HG02610 (cell line): ENCODE measurements at regions not wholly inside any gene's neighbourhood (a gene's known extent, or its start where the extent isn't known, plus 50 kb on each side); places are given as distances from the start of the nearest gene placed in this dataset.
"Not testable (repeated sequence)": the region's sequence is repeated elsewhere in the genome, so short reads cannot be mapped to it uniquely, and the experiment has no call there.

Experiments
- ATAC-seq: cut with Tn5 transposase; IDR thresholded peaks from one replicate; pipeline ENCODE4 v1.9.1; 2021; ENCODE audit warnings: mild to moderate bottlenecking, moderate library complexity; ENCODE audit not compliant: unreplicated experiment

- no peak for ATAC-seq
Measured at GRCh38 chr1:228889289-228889688, 154.0 kb downstream of the RHOU start.

DNA sequence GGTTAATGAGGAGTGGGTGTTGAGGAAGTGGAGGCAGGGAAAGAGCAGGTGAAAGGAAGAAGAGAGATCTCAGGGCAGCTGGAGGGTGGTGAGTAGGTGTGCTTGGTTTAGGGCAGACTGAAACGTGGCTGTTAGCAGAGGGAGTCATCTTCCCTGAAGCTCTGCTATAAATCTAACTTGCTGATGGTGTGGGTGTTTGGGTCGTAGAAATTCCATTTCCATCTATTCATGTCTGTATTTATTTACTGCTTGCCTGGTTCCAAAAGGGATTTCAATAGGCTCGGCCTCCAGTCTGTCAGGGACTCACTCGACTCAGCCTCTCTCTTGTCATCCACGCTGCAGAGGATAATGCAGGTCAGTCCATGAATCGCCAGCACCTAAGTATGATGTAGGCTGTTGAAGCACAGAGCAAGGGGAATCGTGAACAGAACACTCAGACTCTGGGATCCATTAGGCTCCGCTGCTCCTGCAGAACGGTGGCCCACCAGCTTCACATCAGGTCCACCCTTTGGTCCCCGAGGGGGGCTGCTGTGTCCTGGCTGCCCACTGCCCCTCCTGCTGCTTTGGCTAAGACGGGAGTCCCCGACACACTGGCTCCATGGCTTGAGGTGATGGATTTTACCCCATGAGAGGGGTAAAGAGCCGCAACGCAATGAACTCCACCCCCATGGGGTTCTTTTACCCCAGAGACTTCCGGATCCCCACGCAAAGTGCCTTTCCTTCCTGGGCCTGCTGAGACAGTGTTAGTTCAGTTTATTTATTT lies 156.2 kb downstream of the RHOU start:
- ATAC-seq = no peak

- not testable (repeated sequence) for ATAC-seq
Measured at GRCh38 chr1:228892200-228892599, 156.9 kb downstream of the RHOU start.

DNA sequence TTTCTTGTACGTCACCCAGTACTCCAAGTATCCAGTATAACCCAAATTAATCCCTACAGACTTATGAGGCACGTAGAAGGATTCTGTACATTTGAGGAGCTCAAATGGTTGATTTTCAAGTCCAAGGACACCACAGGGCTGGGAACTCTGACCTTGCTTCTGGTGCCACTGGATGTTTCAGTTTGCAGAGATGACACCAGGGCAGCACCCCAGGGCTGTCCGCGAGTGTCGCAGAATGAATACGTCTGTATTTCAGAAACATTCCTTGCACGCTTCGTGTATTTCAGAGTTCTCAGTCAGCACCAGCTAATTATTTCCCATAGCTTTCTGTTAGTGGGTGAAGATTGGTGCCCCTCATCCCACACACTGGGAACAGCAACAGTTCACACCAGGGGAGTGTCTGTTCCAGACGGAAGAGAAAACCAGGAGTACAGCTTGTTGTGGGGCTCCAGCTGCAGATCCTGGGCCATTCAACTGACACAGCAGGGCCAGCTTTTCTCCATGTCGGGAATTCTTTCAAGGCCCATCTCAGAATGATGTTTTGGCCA lies 159.2 kb downstream of the RHOU start:
- no peak for ATAC-seq

DNA sequence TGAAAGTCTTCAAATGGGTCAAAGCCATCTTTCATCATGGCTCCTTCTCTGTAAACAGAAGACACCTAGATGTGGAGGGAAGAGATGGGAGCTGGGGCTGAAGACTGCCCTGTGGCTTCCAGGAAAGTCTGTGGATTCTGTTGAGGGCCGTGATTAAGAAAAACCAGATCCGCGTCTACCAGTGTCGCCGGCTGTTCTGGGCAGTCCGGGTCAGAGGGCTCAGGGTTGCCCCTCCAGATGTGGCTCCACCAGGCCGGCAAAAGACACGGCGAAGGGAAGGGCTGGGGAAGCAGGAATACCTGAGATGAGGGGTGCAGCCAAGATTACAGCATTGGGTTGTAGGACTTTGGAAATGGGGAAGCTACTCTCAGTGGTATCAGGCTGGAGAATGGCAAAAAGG lies 162.6 kb downstream of the RHOU start:
- ATAC-seq = no peak

GRCh38 chr1:228898582-228898992 lies 163.3 kb downstream of the RHOU start:
- ATAC-seq = peak; percentile 77

DNA sequence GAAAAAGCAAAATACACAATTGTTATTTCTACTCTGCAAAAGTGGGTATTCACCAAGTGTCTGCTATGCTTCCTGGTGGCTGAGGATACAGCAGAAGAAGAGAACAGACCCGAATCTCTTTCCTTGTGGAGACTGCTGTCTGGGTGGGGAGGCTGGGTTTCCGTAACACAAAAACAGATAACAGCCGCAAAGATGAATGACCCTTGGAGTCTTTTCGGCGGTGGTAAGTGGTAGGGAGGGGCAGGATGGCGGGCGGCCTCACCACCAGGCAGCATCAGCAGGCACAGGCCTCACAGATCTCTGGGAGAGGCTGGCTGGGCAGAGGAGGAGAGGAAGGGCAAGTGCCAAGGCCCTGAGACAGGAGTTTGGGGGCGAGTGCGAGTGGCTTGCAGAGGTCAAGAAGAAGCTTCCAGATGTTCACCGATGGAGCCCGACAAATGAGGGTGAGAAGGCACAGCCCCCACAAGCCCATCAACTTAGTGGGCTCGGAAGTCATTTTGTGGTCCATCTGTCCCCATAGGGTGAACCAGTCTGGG lies 164.2 kb downstream of the RHOU start:
- ATAC-seq = no peak

- no peak for ATAC-seq
Measured at GRCh38 chr1:228900099-228900885, 165.0 kb downstream of the RHOU start.

GRCh38 chr1:228900886-228901392 lies 165.7 kb downstream of the RHOU start:
- no peak for ATAC-seq

DNA sequence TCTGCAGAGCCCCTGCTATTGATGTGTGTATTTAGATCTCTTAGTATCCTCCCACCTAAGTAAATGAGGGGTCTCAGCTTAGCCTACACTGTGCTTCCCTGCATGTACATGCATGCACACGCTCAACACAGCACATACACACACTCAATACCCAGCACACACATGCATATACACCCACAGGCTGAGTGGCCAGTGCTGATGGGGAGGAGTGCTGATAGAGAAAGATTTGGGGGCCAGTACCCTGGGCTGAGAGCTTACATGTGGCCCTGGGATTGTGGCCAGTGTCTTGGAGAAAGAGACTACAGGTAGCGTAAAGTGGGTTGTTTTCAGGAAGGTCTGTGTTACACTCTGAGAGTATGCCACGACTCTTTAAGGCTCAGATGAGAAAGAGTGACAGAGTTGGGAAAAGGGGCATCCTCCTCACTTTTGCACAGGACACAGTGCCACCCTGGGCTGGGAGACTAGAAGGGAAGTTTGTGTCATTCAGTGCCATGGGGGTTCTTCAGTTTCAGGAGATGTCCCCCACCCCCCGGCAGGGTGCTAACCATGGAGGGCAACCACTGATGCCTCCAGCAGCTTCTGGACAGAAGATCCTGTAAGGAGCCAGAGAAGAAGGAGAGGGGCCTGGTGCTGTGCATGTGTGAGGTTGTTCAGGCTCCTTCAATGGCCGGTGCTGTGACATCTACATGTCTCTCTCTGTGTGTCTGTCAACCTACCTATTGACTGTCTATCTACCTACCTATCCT lies 166.8 kb downstream of the RHOU start:
- ATAC-seq = no peak

GRCh38 chr1:228902781-228903433 lies 167.6 kb downstream of the RHOU start:
- ATAC-seq = no peak

GRCh38 chr1:228903434-228904071 lies 168.3 kb downstream of the RHOU start:
- no peak for ATAC-seq

- no peak for ATAC-seq
Measured at GRCh38 chr1:228904222-228904621, 168.9 kb downstream of the RHOU start.

DNA sequence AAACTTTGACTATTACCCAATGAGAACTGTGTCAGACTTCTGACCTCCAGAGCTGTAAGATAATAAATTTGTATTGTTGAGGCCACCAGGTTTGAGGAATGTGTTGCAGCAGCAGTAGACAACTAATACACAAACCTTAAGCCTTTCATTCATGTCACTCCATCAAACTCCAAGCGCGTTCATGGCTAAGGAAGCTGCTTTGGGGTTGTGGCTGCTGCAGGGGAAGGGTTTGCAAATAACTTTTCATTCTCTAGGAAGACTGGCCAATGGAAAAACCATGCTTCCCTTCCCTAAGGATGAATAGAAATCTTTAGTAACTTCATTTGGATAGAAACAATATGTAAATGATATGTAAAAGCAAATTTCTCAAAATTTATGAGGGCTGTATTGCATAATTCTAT lies 170.4 kb downstream of the RHOU start:
- no peak for ATAC-seq

- ATAC-seq = no peak
Measured at GRCh38 chr1:228906223-228906860, 171.1 kb downstream of the RHOU start.

- ATAC-seq = no peak
Measured at GRCh38 chr1:228911225-228912210, 176.2 kb downstream of the RHOU start.

GRCh38 chr1:228913626-228914414 lies 178.5 kb downstream of the RHOU start:
- ATAC-seq = no peak
